Stimulated activated naive CD4-positive, alpha-beta T cell (primary cell): ENCODE measurements at regions not wholly inside any gene's neighbourhood (a gene's known extent, or its start where the extent isn't known, plus 50 kb on each side); places are given as distances from the start of the nearest gene placed in this dataset.
"Not testable (repeated sequence)": the region's sequence is repeated elsewhere in the genome, so short reads cannot be mapped to it uniquely, and the experiment has no call there.

Experiments
- DNase-seq, 6 experiments: peaks; one replicate each; lab custom pipeline; 2025; lab: John Stamatoyannopoulos, UW

DNA sequence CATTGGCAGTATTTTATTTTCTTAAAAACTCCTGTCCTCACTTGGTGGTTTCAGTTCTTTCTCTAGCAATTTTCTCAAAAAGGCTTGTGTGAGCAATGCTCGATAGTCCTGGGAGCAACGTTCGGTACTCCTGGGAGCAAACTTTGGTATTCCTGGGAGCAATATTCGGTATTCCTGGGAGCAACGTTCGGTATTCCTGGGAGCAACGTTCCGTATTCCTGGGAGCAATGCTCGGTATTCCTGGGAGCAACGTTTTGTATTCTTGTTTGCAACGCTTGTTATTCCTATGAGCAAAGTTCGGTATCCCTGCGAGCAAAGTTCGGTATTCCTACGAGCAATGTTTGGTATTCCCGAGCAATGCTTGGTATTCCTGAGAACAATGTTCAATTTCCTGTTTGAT lies 362.0 kb upstream of the ADARB2 start:
- DNase-seq = no peak

DNA sequence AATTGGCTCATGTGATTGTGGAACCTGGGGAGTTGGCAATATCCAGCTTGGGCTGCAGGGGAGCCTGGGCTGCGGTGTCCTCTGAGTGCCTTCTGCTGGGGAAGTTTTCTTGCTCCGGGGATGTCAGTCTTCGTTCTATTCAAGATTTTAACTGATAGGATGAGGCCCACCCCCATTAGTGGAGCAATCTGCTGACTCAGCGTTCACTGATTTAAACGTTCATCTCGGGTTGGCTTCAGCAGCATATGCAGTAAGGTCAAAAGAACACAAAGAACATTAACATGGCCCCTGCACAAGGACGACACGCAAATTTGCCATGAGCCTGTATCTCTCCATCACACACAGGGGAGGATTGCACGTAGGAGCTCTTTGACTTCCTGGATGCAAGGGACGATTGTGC lies 360.6 kb upstream of the ADARB2 start:
- DNase-seq = no peak

DNA sequence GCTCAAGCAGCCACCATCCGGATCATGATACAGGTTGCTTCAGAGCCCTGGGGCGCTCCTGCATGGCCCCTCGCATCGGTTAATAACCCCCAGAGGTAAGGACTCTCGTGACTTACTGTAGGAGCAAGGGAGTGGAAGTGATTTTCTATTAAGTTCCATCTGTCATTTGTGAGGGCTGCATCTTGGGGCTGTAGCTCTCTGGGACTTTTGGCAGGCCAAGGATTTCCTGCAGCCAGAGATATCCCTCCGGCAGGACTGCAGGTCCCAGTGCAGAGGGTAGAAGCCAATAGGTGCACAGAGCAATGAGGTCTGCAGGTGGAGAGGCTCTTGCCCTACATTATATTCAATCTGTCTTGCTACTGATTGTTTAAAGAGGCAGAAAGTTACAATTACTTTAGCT lies 356.8 kb upstream of the ADARB2 start:
- no peak for DNase-seq

DNA sequence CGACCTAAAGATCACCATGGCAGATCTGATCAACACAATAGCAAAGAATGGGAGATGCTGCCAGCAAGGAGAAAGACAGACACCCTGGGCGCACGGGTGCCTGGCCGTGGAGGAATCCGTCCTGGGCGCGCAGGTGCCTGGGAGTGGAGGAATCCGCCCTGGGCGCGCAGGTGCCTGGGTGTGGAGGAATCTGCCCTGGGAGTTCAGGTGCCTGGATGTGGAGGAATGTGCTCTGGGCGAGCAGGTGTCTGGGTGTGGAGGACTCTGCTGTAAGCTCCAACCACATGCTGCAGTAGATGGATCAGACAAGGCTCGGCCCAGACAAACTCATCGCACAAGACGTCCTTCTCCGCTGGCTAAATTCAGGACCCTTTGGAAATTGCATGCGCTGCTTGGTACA lies 346.3 kb upstream of the ADARB2 start:
- DNase-seq = no peak

DNA sequence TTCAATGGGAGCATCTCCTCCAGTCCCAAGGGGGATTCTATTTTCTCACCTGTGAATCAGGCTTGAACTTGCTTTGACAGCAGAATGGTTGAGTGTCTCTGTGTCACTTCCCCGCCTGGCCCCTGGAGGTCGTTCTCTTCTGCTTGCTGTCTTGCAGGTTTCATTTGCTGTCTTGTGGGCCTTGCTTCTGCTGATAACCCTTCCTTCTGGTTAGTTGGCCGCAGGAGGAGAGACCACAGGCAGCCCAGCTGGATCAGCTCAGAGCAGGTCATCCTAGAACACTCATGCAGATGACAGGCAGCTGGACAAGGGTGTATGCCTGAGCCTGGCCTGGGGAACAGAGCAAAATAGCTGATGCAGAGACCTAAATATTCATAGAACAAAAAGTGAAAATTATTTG lies 344.2 kb upstream of the ADARB2 start:
- no peak for DNase-seq

DNA sequence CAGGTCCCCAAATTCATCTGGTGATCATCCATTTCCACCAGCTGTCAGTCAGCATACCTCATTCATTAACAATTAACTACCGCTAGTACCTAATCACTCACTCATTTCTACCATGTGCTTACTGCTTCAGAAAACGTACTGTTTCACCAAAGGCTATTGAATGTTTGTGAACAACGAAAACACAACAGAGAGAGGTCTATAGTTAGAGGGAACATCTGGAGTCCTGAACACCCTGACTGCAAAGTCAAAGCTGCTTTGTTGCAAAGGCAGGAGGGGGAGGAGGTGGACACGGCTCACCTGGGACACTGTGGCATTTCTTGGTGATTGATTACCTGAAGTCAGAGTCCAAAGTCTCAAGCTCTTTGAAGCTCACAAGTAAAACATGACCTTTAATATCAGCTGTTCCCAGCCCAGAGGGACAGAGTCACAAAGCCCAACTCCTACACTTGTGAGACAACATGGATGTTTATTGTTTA lies 342.3 kb upstream of the ADARB2 start:
- DNase-seq = no peak

DNA sequence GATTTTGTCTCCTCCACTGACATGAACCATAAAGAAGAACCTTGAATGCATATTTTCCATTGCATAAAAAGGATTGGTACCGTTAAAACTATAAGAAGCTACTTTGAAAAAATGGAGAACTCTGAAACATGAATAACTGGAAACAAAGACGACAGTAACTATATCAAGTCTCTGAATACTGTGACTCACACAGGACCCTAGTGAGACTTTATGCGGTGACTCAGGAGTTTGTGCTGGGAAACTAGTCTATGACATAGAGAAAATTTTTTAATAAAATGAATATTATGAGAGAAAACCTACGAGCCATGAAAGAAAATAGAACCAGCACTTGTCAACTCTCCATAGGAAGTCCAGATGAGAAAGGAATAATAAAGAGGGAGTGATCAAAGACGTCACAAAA lies 339.9 kb upstream of the ADARB2 start:
- no peak for DNase-seq

DNA sequence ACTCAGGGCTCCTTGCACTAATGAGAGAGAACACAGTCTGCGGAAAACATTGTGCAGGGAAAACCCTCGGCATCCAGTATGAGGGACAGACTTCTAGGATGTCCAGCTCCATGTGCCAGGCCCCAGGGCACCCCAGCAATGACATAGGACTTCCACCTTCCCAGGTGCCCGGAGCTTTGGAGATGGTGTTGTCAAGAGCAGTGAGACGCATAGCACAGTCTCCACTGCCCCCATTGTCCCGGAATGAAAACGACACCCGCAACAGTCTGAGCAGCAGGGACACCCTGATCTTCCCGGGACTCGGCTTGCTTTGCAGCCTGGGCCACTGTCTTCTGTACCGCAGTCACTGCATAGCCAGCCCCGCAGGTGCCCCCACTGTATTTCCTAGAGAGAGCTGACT lies 339.2 kb upstream of the ADARB2 start:
- DNase-seq = no peak

DNA sequence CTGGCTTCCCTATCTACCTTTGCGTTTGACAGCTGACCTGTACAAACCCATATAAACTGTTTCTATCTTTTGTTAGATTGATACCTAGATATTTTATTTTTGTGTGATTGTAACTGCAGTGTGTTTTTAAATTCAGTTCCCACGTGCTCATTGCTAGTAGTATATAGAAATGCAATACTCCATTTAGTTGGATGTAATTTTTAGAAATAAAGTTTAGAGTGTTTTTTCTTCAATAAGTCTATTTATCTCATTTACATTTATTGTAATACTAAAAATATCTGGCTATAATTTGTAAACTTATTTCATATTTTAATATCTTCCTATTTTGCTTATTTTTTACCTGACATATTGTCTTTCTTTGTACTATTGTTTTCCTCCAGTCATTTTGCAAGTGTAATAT lies 329.7 kb upstream of the ADARB2 start:
- no peak for DNase-seq

DNA sequence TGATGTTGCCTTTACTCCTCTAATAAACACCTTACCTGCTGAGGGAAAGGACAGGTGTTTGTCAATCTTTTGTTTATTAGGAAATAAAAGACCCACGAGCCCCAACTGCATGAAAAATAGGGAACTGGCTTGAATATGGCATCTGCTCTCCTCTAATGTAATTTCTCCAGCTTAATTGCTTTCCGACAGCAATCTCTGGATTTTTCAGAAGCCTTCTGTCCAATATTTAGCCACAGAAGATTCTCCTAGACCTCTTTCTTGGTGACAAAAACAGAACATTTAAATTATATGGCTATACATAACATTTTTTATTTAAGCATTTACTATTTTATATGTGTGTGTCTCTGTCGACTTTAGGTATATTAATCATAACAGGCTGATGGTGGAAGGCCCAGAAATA lies 317.4 kb upstream of the ADARB2 start:
- DNase-seq = no peak

DNA sequence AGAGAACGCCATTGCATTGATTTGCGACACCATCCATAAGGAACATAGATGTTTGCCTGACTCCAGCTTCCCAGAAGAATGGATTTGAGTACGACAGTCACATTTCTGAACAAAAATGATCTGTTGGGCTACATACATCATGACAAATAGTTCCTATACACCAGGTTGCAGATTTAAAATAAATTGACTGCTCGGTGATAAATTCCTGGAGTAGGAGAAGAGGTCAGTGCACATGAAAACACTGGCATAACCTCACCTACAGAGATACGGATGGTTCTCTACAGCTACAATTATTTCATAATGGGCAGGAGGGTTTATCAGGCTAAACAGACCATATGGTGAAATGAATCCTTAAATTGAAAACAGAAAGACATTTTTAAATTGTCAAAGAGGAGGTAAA lies 316.5 kb upstream of the ADARB2 start:
- no peak for DNase-seq

DNA sequence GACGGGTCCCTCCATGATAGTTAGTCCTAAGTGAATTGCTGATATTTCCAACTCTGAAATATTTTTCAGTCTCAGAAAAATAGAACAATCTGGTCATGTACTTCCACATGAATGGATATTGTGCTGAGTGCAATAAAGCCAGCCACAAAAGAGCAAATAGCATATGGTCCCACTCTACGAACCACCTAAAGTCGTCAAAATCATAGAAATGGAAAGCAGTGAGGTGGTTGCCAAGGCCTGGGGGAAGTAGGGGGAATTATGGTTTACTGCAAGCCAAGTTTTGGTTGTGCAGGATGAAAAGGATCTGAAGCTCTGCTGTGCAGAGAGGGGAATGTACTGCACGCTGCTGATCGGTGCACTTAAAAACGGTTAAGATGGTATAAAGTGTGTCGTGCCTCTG lies 313.8 kb upstream of the ADARB2 start:
- no peak for DNase-seq

DNA sequence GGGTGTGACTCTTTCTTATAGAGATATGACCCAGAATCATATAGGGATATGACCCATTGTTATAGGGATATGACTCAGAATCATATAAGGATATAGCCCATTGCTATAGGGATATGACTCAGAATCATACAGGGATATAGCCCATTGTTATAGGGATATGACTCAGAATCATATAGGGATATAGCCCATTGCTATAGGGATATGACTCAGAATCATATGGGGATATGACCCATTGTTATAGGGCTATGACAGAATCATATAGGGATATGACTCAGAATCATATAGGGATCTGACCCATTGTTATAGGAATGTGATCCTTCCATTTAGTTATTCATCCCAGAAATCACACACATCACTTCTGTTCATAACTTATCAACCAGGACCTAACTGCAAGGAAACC lies 312.2 kb upstream of the ADARB2 start:
- no peak for DNase-seq

DNA sequence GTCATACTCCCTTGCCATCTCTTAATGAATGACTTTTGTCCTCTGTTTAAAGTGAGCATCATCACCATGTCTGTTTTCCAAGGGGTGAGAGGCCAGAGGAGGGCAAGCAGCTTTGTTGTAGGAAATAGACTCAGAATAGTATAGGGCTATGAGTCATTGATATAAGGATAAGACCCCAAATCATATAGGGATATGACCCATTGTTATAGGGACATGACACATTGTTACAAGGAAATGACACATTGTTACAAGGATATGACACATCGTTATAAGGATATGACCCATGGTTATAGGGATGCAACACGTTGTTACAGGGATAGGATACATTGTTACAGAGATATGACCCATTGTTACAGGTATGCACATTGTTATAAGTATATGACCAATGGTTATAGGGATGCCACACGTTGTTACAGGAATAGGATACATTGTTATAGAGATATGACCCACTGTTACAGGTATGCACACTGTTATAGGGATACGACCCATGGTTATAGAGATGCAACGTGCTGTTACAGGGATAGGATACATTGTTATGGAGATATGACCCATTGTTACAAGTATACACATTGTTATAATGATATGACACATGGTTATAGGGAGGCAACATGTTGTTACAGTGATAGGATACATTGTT lies 311.1 kb upstream of the ADARB2 start:
- no peak for DNase-seq

DNA sequence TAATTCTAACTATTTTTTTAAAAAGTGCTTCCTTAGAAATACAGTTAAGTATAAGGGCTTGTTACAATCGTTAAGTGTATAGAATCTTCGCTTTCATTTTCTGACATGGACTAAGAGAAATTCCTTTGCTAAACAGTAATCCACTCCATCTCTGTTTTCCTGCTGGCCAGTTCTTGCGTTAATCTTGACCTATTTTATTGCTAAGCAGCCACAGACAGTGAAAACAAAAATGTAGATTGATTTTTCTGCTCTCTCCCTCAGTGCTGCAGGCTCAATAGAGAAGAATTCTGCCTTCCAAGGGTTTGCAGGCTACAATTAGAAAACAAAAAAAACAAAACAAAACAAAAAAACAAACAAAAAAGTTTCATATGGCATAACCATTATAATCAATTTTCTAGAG lies 310.4 kb upstream of the ADARB2 start:
- DNase-seq = no peak

DNA sequence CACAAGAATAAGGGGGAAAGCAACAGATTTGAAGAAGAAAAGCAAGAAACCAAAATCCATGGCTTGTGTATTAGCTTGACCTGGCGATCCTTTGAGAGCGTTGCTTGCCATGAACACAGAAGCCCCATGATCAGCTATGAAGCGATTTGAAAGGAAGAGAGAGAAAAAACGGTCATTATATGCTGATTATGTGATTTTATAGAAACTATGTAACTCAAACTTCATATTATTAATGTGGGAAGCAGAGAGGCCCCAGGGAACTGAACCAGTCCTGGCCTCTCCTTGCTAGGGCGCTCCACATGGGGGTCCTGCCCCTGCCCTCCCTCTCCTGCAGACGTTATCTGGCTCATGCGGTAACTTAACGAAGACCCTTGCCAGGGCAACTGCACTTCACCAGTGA lies 306.1 kb upstream of the ADARB2 start:
- no peak for DNase-seq

DNA sequence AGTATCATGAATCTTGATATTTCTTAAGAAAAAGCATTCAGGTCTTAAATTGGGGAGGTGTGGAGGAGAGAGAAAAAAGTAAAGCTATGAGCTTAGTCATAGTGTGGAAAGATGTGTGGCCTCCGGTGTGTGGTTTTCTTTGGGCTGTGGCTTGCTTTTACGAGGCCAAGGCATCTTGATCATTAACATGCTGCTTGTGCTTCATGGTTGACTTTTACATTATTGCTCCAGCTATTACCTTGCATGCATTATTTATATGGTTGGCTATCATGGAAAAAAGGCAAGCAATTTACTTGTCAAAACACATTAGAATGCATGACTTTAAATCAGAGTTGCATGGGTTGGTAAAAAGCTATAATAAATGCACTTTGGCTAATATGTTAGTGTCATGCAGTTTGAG lies 300.7 kb upstream of the ADARB2 start:
- no peak for DNase-seq

DNA sequence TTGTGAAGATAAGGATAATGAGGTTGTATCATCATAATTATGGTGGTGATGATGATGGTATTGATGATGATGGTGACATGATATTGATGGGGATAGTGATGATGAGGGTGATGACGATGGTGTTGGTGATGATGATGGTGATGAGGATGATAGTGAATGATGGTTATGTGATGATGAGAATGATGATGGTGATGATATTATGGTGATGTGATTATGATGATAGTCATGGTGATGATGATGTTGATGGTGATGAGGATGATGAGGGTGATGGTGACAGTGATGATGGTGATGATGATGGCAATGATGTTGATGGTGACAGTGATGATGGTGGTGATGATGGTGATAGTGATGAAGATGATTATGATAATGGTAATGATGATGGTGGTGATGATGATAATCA lies 299.9 kb upstream of the ADARB2 start:
- DNase-seq = no peak

DNA sequence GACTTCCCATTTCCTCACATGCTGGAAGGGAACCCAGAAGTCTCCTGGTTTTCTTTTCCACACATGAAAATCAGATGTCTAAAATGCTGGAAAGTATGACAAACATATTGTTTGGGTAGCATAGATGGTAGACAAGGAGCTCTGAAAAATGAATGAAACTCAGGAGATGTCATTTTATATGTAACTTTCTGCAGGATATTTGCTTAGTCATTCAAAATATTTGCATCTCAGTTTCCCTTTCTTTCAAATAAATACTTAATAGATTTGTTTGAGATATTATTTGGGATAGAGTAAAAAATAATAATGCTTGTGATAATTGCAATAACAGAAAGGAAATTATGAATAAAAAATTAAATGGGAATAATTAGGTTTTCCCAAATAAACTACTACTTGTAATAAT lies 298.9 kb upstream of the ADARB2 start:
- DNase-seq = no peak

DNA sequence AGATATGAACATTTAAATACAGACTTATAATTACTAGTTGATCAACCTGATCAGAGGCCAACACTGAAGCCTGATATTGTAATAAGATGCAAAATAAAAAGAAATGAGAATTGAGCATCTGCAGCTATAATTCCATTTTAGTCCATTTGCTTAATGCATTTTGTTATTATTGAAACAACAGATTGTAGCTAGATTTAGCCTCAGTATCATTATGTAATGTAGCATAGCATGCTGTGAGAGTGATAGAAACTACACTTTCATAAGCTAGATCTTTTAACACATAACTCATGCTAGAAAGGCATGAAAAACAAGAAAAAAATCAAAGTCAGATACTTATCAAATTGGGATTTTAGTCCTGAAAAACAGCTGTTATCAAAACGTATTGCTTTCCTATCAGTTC lies 292.7 kb upstream of the ADARB2 start:
- DNase-seq = no peak

DNA sequence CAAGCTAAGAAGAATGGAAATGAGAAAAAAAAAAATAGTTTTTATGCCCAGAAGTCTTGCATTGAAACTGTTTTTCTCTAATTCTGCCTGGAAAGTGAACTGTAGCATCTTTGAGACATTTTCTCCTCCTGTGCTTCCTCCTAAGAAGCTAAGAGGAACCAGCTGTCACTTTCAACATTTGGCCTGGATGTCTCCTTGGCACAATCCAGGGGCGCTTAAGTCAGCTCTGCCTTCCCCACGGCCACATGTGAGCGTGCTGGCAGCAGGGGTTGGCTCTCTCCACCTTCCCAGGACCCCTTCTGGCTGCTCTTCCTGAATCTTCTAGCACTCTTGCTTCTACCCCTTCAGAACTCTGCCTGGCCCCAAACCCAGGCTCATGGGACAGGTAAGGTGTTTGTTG lies 289.6 kb upstream of the ADARB2 start:
- DNase-seq = no peak

DNA sequence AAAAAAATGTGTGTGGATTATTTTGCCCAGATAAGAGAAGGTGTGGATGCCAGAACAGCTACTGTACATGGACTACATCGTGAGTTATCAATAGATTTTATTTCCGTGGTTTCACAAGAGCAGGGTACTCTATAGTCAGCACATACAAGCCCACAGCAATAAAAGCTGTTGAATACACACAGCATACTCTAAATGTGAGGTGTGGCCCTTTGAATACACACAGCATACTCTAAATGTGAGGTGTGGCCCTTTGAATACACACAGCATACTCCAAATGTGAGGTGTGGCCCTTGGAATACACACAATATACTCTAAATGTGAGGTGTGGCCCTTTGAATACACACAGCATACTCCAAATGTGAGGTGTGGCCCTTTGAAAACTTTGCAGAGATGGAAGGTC lies 287.4 kb upstream of the ADARB2 start:
- not testable (repeated sequence) for DNase-seq

DNA sequence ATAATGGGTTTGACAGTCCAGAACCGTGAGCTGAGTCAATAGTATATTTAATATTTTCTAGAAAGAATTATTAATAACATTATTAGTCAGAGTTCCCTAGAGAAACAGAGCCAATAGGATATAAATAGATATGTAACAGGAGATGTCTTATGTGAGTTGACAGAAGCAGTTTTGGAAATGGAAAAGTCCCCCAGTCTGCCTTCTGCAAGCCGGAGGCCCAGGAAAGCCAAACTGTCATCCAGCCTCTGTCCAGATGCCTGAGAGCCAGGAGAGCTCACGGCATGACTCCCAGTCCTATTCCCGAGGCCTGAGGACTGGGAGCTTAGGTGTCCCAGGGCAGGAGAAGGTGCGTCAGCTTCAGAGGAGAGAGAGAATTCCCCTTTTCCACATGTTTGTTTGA lies 286.4 kb upstream of the ADARB2 start:
- DNase-seq = no peak

DNA sequence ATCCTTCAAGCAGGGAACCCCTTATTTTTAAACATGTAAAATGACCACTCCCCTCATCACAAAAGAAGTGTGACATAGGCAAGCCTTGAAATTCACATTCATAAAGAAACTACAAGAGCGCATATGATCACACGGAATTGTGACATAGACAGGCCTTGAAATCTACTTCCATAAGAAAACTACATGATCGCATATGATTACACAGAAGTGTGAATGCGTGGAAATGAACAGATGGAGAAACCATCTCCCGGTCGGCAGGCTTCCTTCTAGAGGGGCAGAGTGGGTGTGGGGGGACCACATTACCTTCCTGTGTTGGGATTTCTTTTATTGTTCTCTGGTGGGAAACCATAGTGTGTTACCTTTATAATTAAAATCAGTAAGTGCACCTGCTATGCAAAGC lies 285.1 kb upstream of the ADARB2 start:
- no peak for DNase-seq

DNA sequence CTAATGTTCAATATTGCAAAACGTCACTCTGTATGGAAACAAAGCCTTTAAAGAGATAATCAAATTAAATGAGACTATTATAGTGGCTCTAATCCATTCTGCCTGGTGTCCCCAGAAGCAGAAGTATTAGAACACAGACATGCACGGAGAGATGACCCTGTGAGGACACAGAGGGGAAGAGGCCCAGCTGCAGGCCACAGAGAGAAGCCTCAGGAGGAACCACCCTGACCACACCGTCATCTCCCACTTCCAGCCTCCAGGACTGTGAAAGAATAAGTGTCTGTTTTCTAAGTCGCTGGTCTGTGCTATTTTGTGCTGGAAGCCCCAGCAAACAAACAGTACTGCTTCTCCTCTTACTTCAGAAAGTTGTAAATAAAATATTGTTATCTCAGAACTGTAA lies 283.5 kb upstream of the ADARB2 start:
- no peak for DNase-seq
